ENCODE measurements at regions not wholly inside any gene's neighbourhood (a gene's known extent, or its start where the extent isn't known, plus 50 kb on each side); places are given as distances from the start of the nearest gene placed in this dataset.

DNA sequence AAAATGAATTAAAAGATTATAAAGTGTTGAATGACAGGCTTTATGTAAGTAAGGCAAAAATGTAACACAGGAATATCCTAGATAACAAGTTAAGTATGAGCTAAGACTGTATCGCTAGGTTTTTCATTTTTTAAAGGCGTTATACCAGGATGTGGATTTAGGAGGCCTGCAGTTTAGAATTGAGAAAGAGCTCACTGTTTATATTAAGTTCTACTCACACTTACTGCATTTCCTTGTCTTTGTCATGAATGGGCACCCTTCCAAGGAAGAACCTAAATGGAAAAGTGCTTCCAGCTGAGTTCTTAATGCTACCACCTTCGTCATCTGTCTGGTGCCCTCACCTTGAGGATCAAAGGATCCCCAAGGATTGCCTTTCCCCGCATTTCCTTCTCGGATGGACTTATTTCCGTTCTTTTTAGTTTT is 148.7 kb downstream of the SOX4 start:
- Histone ChIP-seq H3K27ac (no peak overlapping the region), H3K9me3 (replicated peaks in 1 of 3) (no peaks in the 10 kb centered on the region), H3K4me3 (no peak overlapping the region), H3K4me1 (replicated peaks in 1 of 2) (peaks cover 0 to 10% of the 10 kb centered on the region in 2 donors), H3K27me3 (no peaks in the 10 kb centered on the region), H3K36me3 (replicated peaks in 1 of 2) (no peaks in the 10 kb centered on the region)
- no peak for DNase-seq
- WGBS, 4 donors: 79 to 85% (median 82%) methylated on average over 6 of the region's 6 CpGs
- TF ChIP-seq CTCF (IDR thresholded peaks at IDR 0.05): no peak
- no peak for TF ChIP-seq POLR2A (IDR thresholded peaks at IDR 0.05)
- intact Hi-C loops (cut with DNase I): no loop called here

GRCh38 chr6:21744331-21744730 is 150.8 kb downstream of the SOX4 start:
- DNase-seq: no peak
- Histone ChIP-seq H3K4me3 (no peak overlapping the region), H3K4me1 (replicated peaks in 1 of 2) (peaks cover 0 to 10% of the 10 kb centered on the region in 2 donors), H3K36me3 (replicated peaks in 1 of 2) (no peaks in the 10 kb centered on the region), H3K27ac (no peak overlapping the region), H3K27me3 (no peaks in the 10 kb centered on the region), H3K9me3 (replicated peaks in 1 of 3) (no peaks in the 10 kb centered on the region)
- 89 to 100% (median 96%) methylated on average over 1 of the region's 1 CpG for whole genome bisulfite sequencing, 4 donors
- intact Hi-C loops (cut with DNase I): no loop called here
- TF ChIP-seq POLR2A (IDR thresholded peaks at IDR 0.05) (no peak), CTCF (IDR thresholded peaks at IDR 0.05) (no peak)

DNA sequence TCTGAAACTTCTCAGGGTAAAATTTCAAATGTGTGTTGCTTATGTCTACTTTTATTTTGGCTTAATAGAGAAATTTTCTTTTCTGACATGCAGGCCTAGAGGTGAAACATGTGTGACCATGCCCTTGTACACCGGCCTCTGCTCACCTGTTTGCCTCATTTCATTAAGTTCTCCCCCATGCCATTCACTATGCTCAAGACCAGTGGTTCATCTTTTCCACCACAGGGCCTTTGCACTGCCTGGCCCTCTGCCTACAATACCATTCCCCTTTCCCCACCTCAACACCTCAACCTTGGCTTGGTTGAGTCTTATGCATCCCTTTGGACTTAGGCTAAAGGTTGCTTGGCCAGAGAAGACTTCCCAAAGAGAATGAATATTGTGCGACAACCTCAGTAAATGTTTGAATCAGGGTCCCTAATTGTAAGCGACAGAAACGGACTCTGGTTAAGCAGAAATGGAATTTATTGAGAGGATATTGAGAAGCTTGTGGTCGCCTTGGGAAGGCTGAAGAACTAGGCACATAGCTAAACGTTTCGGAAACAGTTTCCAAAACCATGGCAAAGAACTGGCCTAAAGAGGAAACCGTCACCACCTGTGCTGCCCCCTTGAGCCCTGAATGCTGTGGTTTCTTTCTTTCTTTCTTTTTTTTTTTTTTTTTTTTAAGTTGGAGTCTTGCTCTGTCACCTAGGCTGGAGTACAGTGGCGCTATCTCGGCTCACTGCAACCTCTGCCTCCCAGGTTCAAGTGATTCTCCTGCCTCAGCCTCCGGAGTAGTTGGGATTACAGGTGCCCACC is 152.2 kb downstream of the SOX4 start:
- Histone ChIP-seq H3K4me3 (no peak overlapping the region), H3K36me3 (replicated peaks in 1 of 2) (no peaks in the 10 kb centered on the region), H3K27ac (no peak overlapping the region), H3K27me3 (no peaks in the 10 kb centered on the region), H3K9me3 (replicated peaks in 1 of 3) (no peaks in the 10 kb centered on the region), H3K4me1 (replicated peaks in 1 of 2) (peaks cover 0 to 10% of the 10 kb centered on the region in 2 donors)
- no peak for DNase-seq
- intact Hi-C loops (cut with DNase I): no loop called here
- 86 to 92% (median 89%) methylated on average over 11 of the region's 11 CpGs for WGBS, 4 donors
- TF ChIP-seq POLR2A (IDR thresholded peaks at IDR 0.05) (no peak), CTCF (IDR thresholded peaks at IDR 0.05) (no peak)

DNA sequence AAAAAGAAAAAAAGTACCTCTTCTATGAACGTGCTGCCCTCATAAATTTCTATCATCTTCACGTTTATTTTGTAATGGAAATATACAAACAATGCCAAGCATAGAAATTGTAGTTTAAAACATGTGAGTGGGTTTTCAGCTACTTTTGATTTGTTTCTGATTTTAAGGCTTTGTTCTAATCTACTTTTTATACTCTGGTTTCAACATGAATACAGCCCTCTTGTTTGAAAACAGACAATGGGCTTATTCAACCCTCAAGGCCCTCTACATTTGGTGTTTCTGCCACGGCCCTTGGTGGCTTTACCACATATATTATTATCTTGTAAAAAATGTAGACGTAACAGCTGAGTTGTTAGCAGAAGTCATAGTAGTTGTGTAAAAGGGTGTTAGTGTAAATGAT is 153.9 kb downstream of the SOX4 start:
- TF ChIP-seq POLR2A (IDR thresholded peaks at IDR 0.05) (no peak), CTCF (IDR thresholded peaks at IDR 0.05) (no peak)
- Histone ChIP-seq H3K27me3 (no peaks in the 10 kb centered on the region), H3K27ac (no peak overlapping the region), H3K9me3 (replicated peaks in 1 of 3) (no peaks in the 10 kb centered on the region), H3K36me3 (replicated peaks in 1 of 2) (no peaks in the 10 kb centered on the region), H3K4me1 (replicated peaks in 1 of 2) (no peaks in the 10 kb centered on the region), H3K4me3 (no peak overlapping the region)
- 69 to 85% (median 74%) methylated on average over 4 of the region's 4 CpGs for WGBS, 4 donors
- no peak for DNase-seq
- intact Hi-C loops (cut with DNase I): no loop called here

Measured in adrenal gland (tissue), 9 donors.